IMR-90 (cell line): ENCODE measurements at regions not wholly inside any gene's neighbourhood (a gene's known extent, or its start where the extent isn't known, plus 50 kb on each side); places are given as distances from the start of the nearest gene placed in this dataset.

ENCODE experiments used
- ATAC-seq: fragments of 200-7000 bp; cut with Tn5 transposase; 2 replicates; pipeline ENCODE4 v1.9.1; 2020; ENCODE audit warnings: low read depth, mild to moderate bottlenecking, moderate library complexity
- BruUV-seq: library from RNA; stranded (reverse); fragments of 400-500 nt; replicated peaks from 2 replicates; lab custom pipeline; 2021; lab: Mats Ljungman, UMichigan
- CTCF ChIA-PET: fragments of 300-600 bp; formaldehyde crosslinking; extraction: SDS; loops from one replicate; lab custom pipeline; 2021; ENCODE audit warnings: antibody characterized with exemption; lab: Yijun Ruan, JAX
- POLR2A ChIA-PET: fragments of 300-600 bp; sonication (Branson Sonifier 250); formaldehyde crosslinking; loops from one replicate; lab custom pipeline; 2022; ENCODE audit warnings: antibody characterized with exemption; ENCODE audit not compliant: unreplicated experiment; lab: Charles Lee
- DNase-seq: peaks from one replicate; pipeline ENCODE4 v3.0.0; 2013
- H2AFZ ChIP-seq: replicated peaks from 2 replicates; pipeline ENCODE3; 2013; ENCODE audit warnings: low read length, mild to moderate bottlenecking; ENCODE audit not compliant: poor library complexity
- H2AK5ac ChIP-seq: 2 replicates; pipeline ENCODE4 v1.6.1; 2013; ENCODE audit warnings: low read depth, low read length, inconsistent platforms
- H2AK9ac ChIP-seq: replicated peaks from 2 replicates; pipeline ENCODE3; 2013; ENCODE audit warnings: mild to moderate bottlenecking, low read depth, low read length, moderate library complexity; ENCODE audit not compliant: poor library complexity
- H2BK120ac ChIP-seq: 2 replicates; pipeline ENCODE4 v1.6.1; 2013; ENCODE audit warnings: low read depth, low read length, inconsistent platforms
- H2BK15ac ChIP-seq: 3 replicates; pipeline ENCODE4 v1.6.1; 2013; ENCODE audit warnings: low read depth, low read length, inconsistent platforms
- H2BK20ac ChIP-seq: 2 replicates; pipeline ENCODE4 v1.6.1; 2013; ENCODE audit warnings: low read depth, mild to moderate bottlenecking, inconsistent platforms, low read length, moderate library complexity
- H2BK5ac ChIP-seq: 2 replicates; pipeline ENCODE4 v1.6.1; 2013; ENCODE audit warnings: mild to moderate bottlenecking, low read depth, low read length, inconsistent platforms; ENCODE audit not compliant: poor library complexity, severe bottlenecking
- H3K14ac ChIP-seq: replicated peaks from 2 replicates; pipeline ENCODE4 v1.6.1; 2013; ENCODE audit warnings: low read depth, low read length, inconsistent platforms
- H3K18ac ChIP-seq: 2 replicates; pipeline ENCODE4 v1.6.1; 2013; ENCODE audit warnings: low read depth, low read length, control low read depth
- H3K23ac ChIP-seq: 2 replicates; pipeline ENCODE4 v1.6.1; 2013; ENCODE audit warnings: low read depth, low read length, inconsistent platforms
- H3K27ac ChIP-seq: 2 replicates; pipeline ENCODE4 v1.5.1; 2013; ENCODE audit warnings: mild to moderate bottlenecking, control low read depth, low read length; ENCODE audit not compliant: insufficient read depth
- H3K27me3 ChIP-seq: 2 replicates; pipeline ENCODE4 v1.6.1; 2013; ENCODE audit warnings: low read length; ENCODE audit not compliant: control insufficient read depth, insufficient read depth
- H3K36me3 ChIP-seq: 2 replicates; pipeline ENCODE4 v1.6.1; 2013; ENCODE audit warnings: low read length, mixed read lengths; ENCODE audit not compliant: control insufficient read depth, insufficient read depth
- H3K4ac ChIP-seq: 2 replicates; pipeline ENCODE4 v1.6.1; 2013; ENCODE audit warnings: low read depth, low read length, inconsistent platforms
- H3K4me1 ChIP-seq: 2 replicates; pipeline ENCODE4 v1.6.1; 2013; ENCODE audit warnings: low read length, mixed read lengths; ENCODE audit not compliant: control insufficient read depth, insufficient read depth
- H3K4me2 ChIP-seq: 2 replicates; pipeline ENCODE4 v1.6.1; 2013; ENCODE audit warnings: low read depth, mild to moderate bottlenecking, control low read depth, low read length, moderate library complexity
- H3K4me3 ChIP-seq: 2 replicates; pipeline ENCODE4 v1.5.1; 2013; ENCODE audit warnings: low read depth, mild to moderate bottlenecking, control low read depth, low read length, moderate library complexity; ENCODE audit not compliant: insufficient read depth
- H3K56ac ChIP-seq: 2 replicates; pipeline ENCODE4 v1.6.1; 2013; ENCODE audit warnings: low read length, inconsistent platforms; ENCODE audit not compliant: insufficient read depth; ENCODE audit errors: extremely low read depth
- H3K79me1 ChIP-seq, 2 experiments: 2 replicates each; pipeline ENCODE4 v1.6.1; 2013; ENCODE audit warnings: low read length in 2 of 2, inconsistent platforms in 1 of 2, low read depth in 1 of 2
- H3K9ac ChIP-seq: 2 replicates; pipeline ENCODE4 v1.6.1; 2013; ENCODE audit warnings: low read depth, low read length, control low read depth
- H3K9me1 ChIP-seq: 2 replicates; pipeline ENCODE4 v1.6.1; 2013; ENCODE audit warnings: low read length, inconsistent platforms; ENCODE audit not compliant: insufficient read depth
- H3K9me3 ChIP-seq: 2 replicates; pipeline ENCODE4 v1.6.1; 2013; ENCODE audit warnings: low read length; ENCODE audit not compliant: control insufficient read depth, insufficient read depth
- H4K20me1 ChIP-seq: 2 replicates; pipeline ENCODE4 v1.6.1; 2013; ENCODE audit warnings: low read length, inconsistent platforms; ENCODE audit not compliant: insufficient read depth
- H4K5ac ChIP-seq: 2 replicates; pipeline ENCODE4 v1.6.1; 2013; ENCODE audit warnings: mild to moderate bottlenecking, low read depth, low read length, control low read depth
- H4K8ac ChIP-seq, 2 experiments: 2 replicates each; pipeline ENCODE4 v1.6.1; 2013; ENCODE audit warnings: low read depth in 2 of 2, low read length in 2 of 2, control low read depth in 1 of 2, inconsistent platforms in 1 of 2
- H4K91ac ChIP-seq: 2 replicates; pipeline ENCODE4 v1.6.1; 2013; ENCODE audit warnings: low read depth, low read length, inconsistent platforms; ENCODE audit not compliant: insufficient read depth
- BHLHE40 ChIP-seq: fragments of 150-350 bp; IDR thresholded peaks from 2 replicates; pipeline ENCODE4 v1.6.1; 2016; ENCODE audit warnings: mild to moderate bottlenecking, low read depth, low read length
- CEBPB ChIP-seq: IDR thresholded peaks from 2 replicates; pipeline ENCODE4 v1.6.1; 2012; ENCODE audit warnings: low read depth, low read length, improper control_type of control experiment
- CHD1 ChIP-seq: IDR thresholded peaks from 2 replicates; pipeline ENCODE4 v1.6.1; 2012; ENCODE audit warnings: low read depth, low read length, improper control_type of control experiment
- CTCF ChIP-seq: conservative IDR thresholded peaks from 2 replicates; pipeline ENCODE4 v1.5.1; 2012; ENCODE audit warnings: mild to moderate bottlenecking, low read depth, low read length, improper control_type of control experiment
- ELK1 ChIP-seq: fragments of 150-350 bp; IDR thresholded peaks from 2 replicates; pipeline ENCODE4 v1.6.1; 2016; ENCODE audit warnings: low read depth, mild to moderate bottlenecking, low read length, moderate library complexity, borderline replicate concordance
- FOS ChIP-seq: fragments of 150-350 bp; IDR thresholded peaks from 2 replicates; pipeline ENCODE4 v1.6.1; 2016; ENCODE audit warnings: low read depth, low read length
- MAFK ChIP-seq: IDR thresholded peaks from 2 replicates; pipeline ENCODE4 v1.6.1; 2012; ENCODE audit warnings: low read depth, low read length, improper control_type of control experiment
- MAZ ChIP-seq: IDR thresholded peaks from 2 replicates; pipeline ENCODE4 v1.6.1; 2012; ENCODE audit warnings: low read depth, mild to moderate bottlenecking, low read length, improper control_type of control experiment, moderate library complexity, borderline replicate concordance
- WGBS, 2 experiments: methylation state at CpG; one replicate each; pipeline versions ENCODE4 v1.1.5 to v1.1.7; 2013; ENCODE audit warnings: missing lambda C conversion rate in 2 of 2; ENCODE audit not compliant: insufficient read length in 1 of 2; ENCODE audit errors: extremely low coverage in 2 of 2; 5-methylcytosine and 5-hydroxymethylcytosine counted together
- dilution Hi-C: fragments of 300-500 bp; cut with HindIII; formaldehyde crosslinking; loops from one replicate; pipeline ENCODE4 v1.14.3; 2018; ENCODE audit warnings: low sequenced_read_pairs; ENCODE audit not compliant: unreplicated experiment
- in situ Hi-C: fragments of 300-500 bp; cut with MboI; formaldehyde crosslinking; loops from 3 replicates; pipeline ENCODE4 v1.14.3; 2019; ENCODE audit warnings: low sequenced_read_pairs, inconsistent platforms, mixed read lengths
- intact Hi-C: fragments of 100-400 bp; cut with micrococcal nuclease; formaldehyde crosslinking; loops from 2 replicates; pipeline ENCODE4 v1.10.0; 2022

- no peak overlapping the region for H3K4ac ChIP-seq
- CTCF ChIA-PET, result no interaction called here
- H3K27ac ChIP-seq, result no peak overlapping the region
- no peak overlapping the region for H3K14ac ChIP-seq
- H2AFZ ChIP-seq, result no peak overlapping the region
- H3K9ac ChIP-seq, result no peak overlapping the region
- H3K9me3 ChIP-seq, result no peaks in the 10 kb centered on the region; the same call in 1 of the 2 replicates
- no peak overlapping the region for H3K23ac ChIP-seq
- no peaks in the 10 kb centered on the region for H4K20me1 ChIP-seq
- no peak overlapping the region for H2BK15ac ChIP-seq
- no peak for DNase-seq
- 40% methylated on average over 1 of the region's 2 CpGs; no CpG with 5 or more reads in 1 of the 2 experiments for whole genome bisulfite sequencing, 2 experiments
- H2BK120ac ChIP-seq, result no peak overlapping the region
- no peaks in the 10 kb centered on the region for H3K36me3 ChIP-seq
- dilution Hi-C loops, result no loop called here
- H2BK5ac ChIP-seq, result no peak overlapping the region
- no peak overlapping the region for H3K4me2 ChIP-seq
- H3K9me1 ChIP-seq, result no peaks in the 10 kb centered on the region
- H4K5ac ChIP-seq, result no peak overlapping the region
- no peak overlapping the region for H3K4me3 ChIP-seq
- H4K8ac ChIP-seq, result no peak overlapping the region
- no peak overlapping the region for H3K56ac ChIP-seq
- no peak overlapping the region for H3K18ac ChIP-seq
- no peak overlapping the region for H2AK9ac ChIP-seq
- TF ChIP-seq ELK1 (no peak), BHLHE40 (no peak), MAZ (no peak), CEBPB (no peak), FOS (no peak), CHD1 (no peak), MAFK (no peak), CTCF (no peak)
- ATAC-seq, result no peak
- no TSS peak for BruUV-seq
- H3K4me1 ChIP-seq, result no peaks in the 10 kb centered on the region
- H3K27me3 ChIP-seq, result no peaks in the 10 kb centered on the region
- H3K79me1 ChIP-seq, result no peaks in the 10 kb centered on the region
- intact Hi-C loops, result no loop called here
- POLR2A ChIA-PET, result no interaction called here
- no peak overlapping the region for H4K91ac ChIP-seq
- H2AK5ac ChIP-seq, result no peak overlapping the region
- no peak overlapping the region for H2BK20ac ChIP-seq
- in situ Hi-C loops, result no loop called here
These were observed 1037.3 kb downstream of the SI start for GRCh38 chr3:164040991-164041390.
